ENCODE measurements at regions not wholly inside any gene's neighbourhood (a gene's known extent, or its start where the extent isn't known, plus 50 kb on each side); places are given as distances from the start of the nearest gene placed in this dataset.

DNA sequence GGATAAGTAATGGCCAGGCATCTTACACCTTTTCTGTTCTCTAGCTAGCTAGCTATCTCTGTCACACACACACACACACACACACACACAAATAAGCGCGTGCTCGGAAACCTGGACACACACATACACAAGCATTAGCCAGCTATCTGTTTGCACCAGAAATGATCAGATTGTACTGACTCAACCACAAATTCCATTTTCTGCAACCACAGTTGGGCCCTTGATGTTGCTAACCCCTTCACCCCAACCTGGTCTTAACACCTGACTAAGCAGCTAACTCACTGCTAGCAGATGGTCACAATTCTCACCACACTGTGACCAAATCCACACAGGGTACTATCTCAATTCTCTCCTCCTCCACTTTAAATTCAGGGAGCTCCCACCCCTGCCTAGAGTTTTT lies 183.0 kb upstream of the THBS1 start:
- TF ChIP-seq, protein P1, sequence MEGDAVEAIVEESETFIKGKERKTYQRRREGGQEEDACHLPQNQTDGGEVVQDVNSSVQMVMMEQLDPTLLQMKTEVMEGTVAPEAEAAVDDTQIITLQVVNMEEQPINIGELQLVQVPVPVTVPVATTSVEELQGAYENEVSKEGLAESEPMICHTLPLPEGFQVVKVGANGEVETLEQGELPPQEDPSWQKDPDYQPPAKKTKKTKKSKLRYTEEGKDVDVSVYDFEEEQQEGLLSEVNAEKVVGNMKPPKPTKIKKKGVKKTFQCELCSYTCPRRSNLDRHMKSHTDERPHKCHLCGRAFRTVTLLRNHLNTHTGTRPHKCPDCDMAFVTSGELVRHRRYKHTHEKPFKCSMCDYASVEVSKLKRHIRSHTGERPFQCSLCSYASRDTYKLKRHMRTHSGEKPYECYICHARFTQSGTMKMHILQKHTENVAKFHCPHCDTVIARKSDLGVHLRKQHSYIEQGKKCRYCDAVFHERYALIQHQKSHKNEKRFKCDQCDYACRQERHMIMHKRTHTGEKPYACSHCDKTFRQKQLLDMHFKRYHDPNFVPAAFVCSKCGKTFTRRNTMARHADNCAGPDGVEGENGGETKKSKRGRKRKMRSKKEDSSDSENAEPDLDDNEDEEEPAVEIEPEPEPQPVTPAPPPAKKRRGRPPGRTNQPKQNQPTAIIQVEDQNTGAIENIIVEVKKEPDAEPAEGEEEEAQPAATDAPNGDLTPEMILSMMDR (IDR thresholded peaks at IDR 0.05), result no peak
- no peak for TF ChIP-seq POLR2A (IDR thresholded peaks at IDR 0.05)

All from lower leg skin (tissue), 3 donors.